Erythroblast (primary cell): ENCODE measurements at regions not wholly inside any gene's neighbourhood (a gene's known extent, or its start where the extent isn't known, plus 50 kb on each side); places are given as distances from the start of the nearest gene placed in this dataset.

ENCODE experiments used
- DNase-seq, 2 experiments: peaks; one replicate each; lab custom pipeline; 2025; lab: John Stamatoyannopoulos, UW
- GATA1 ChIP-seq: IDR thresholded peaks from 2 replicates; pipeline ENCODE4 v1.6.1; 2011; ENCODE audit warnings: low read depth, mild to moderate bottlenecking, control low read depth, low read length, moderate library complexity
- POLR2A ChIP-seq: IDR thresholded peaks from 2 replicates; pipeline ENCODE4 v1.6.1; 2011; ENCODE audit warnings: mild to moderate bottlenecking, low read length

DNA sequence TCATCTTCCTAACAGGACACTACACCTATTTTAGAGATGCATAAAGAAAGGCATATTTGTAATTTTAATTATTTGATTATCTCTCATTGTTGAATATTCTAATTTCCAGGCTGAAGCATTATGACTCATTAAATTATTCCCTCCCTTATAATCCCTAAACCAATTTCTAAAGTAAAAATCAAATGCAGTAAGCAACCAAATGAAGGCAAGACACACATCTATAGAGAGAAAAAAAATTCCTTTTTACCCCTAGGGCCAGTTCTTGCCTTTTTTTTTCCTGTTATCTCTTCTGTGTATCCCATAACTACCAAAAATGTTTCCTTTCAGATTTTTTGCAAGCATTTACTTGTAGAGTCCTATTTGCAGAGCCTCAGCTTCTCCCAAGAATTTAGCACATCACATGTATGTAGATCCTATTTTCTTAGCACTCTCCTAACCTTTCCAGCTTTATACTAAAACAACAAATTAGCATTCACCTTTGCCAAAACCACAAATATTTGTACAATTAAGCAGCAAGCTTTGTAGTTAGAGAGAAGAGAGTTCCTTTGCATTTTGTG, 177.9 kb downstream of the SATB1 start:
- no peak for DNase-seq
- TF ChIP-seq POLR2A (no peak), GATA1 (no peak)

DNA sequence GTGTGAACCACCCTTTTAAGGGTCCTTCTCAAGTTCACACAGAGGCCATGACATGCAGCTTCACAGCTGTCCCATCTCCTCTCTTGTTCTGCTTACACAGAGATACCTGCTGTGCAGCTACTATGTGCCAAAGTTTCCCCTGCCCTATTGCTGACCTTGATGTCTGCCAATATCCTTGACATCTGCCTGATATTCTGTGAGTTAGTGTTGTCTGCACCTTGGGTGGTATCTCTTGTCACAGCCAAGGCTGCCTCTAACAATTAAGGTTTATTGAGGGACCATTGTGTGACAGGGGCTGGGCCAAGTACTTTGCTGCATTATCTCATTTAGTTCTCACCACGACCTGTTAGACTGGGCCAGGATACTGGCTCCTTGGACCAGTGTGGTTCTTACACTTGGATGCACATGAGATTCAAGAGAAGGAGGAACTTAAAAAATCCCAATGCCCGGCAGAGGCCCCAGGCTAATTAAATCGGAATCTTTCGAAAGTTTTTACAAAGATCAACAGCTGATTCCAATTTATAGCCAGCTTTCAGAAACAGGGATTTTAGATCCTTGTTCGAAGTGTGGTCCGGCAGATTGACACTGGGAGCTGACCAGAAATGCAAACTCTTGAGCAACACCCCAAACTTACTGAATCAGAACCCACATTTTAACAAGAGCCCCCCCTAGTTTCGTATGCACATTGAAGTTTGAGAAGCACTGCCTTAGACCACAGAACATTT, 178.6 kb downstream of the SATB1 start:
- TF ChIP-seq POLR2A: no peak
- no peak for TF ChIP-seq GATA1
- DNase-seq: no peak

DNA sequence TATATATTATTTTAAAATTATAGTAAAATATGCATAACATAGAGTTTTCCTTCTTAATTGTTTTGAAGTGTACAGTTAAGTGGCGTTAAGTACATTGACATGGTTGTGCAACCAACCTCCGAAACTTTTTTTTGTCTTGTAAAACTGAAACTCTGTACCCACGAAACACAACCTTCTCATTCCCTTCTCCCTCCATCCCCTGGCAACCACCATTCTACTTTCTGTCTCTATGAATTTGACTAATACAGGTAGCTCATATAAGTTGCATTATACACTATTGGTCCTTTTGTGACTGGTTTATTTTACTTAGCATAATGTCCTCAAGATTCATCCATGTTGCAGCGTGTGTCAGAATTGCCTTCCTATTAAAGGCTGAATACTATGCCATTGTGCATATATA, 179.4 kb downstream of the SATB1 start:
- DNase-seq: no peak

DNA sequence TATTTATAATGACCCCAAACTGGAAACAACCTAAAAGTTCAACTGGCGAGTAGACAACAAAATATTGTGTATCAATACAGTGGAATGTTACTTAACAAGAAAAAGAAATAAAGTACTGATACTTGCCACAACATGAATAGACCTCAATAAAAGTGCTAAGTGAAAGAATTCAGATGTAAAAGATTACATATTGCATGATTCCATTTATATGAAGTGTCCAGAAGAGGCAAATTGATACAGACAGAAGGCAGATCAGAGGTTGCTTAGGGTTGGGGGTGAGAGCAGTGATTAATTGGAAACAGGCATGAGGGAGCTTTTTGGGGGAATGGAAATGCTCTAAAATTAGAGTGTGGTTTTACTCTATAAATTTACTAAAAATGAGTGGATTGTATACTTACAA, 183.3 kb downstream of the SATB1 start:
- DNase-seq: no peak
- TF ChIP-seq GATA1 (no peak), POLR2A (no peak)

More for the DNA sequence above, 179.4 kb downstream of the SATB1 start:
- TF ChIP-seq GATA1 (no peak), POLR2A (no peak)

DNA sequence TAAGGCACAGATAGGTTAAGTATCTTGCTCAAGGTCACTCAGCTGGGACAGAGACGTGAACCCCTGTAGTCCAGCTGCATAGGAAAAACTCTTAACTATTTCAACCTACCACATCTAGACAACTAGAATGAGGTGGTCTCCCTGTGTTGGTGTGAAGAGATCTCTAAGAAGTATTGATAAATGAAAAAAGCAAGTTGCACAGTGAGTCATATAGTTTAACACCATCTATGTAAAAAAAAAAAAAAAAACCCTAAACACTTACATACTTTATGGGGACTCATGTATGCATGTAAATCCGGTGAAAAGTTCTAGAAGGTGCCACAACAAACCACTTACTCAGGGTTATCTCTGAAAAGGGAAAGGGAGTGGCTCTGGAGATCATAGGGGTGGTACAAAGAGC, 185.5 kb downstream of the SATB1 start:
- no peak for DNase-seq
- no peak for TF ChIP-seq POLR2A
- TF ChIP-seq GATA1: no peak

DNA sequence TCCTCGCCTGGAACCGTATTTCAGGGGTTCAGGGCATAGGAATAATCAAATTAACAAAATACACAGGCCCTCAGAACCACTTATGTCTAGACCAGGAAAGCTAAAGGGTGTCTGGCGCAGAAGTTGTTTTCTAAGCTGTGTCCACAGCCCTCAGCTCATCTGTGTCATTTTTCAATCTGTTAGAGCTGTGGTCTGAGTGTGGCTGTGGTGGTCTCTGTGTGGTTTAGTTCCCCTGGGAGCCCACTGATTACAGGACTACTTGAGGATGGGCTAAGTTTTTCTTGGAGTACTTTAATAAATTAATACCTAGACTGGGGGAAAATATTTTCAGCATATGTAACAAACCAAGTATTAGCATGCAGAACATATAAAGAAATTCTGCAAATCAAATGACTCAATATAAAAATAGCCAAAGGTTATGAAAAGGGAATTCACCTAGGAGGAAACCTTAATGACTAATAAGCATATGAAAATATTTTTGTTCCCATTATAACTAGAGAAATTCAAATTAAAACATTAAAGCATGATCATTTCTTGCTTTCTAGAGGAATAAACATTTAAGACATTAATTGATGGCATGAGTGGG, 186.3 kb downstream of the SATB1 start:
- TF ChIP-seq GATA1 (no peak), POLR2A (no peak)
- no peak for DNase-seq

DNA sequence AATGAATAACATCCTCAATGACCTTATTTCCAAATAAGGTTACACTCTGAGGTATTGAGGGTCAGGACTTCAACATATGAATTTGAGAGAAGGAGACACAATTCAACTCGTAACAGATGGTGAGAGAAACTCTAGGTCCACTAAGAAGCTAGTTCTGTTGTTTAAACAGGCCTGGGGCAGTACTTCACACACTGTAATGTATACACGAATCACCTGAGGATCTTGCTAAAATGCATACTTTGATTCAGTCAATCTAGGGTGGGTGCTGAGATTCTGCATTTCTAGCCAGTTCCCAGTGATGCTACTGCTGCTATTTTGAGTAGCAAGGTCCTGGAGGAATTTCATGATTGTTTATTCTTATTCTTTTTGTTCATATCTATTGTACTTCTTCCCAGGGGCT, 186.8 kb downstream of the SATB1 start:
- no peak for DNase-seq
- TF ChIP-seq POLR2A: no peak
- no peak for TF ChIP-seq GATA1

DNA sequence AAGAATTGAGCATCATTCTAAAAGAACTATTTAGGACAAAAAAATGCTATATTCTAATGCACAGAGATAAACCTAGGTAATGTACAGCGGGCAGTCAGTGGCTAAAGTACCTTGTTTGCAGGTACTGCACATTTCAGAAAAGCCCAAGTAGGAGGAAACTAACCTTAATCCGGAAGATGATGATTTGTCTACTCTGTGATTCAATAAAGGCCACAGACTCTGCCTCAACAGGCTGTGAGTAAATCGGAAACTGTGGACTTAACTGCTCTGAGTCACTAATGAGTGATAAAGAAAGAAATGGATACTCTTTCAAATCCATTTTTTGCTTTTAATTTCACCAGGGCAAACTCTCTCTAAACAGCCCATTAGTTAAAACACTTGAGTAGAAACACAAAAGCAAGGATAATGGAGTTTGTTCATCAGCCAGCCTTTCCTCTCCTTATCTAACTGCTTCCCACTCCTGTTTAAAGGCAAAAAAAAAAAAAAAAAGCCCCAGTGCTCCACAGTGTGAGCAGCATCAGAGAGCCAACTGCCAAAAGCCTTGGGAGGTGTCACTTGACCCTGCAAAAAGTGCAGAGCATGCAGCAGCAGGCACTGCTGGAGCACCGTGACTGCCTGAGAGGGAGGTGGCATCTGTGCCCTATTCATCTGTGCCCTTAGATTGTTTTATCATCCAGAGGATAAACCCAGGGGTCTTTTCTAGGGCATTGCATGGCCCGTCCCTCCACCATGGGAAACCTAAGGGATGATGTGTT, 187.7 kb downstream of the SATB1 start:
- TF ChIP-seq GATA1 (no peak), POLR2A (no peak)
- DNase-seq: no peak

DNA sequence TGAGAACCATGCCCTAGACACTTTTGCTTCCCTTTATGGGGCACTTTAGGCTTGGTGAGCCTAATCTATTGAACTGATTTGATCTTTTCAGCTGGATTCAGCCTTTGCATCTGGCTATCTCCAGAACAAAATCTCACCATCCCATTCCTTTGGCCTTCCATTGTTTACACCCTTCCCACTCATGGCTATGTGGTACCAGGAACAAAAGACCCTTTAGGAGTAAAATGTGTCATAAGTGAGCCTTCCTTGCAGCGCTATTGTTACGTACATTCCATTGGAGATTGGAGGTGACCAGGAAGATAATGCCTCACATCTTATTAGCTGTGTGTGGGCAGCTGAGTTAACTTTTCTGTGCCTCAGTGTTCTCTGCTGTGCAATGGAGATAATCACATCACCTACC, 188.4 kb downstream of the SATB1 start:
- TF ChIP-seq GATA1 (no peak), POLR2A (no peak)
- DNase-seq: no peak

DNA sequence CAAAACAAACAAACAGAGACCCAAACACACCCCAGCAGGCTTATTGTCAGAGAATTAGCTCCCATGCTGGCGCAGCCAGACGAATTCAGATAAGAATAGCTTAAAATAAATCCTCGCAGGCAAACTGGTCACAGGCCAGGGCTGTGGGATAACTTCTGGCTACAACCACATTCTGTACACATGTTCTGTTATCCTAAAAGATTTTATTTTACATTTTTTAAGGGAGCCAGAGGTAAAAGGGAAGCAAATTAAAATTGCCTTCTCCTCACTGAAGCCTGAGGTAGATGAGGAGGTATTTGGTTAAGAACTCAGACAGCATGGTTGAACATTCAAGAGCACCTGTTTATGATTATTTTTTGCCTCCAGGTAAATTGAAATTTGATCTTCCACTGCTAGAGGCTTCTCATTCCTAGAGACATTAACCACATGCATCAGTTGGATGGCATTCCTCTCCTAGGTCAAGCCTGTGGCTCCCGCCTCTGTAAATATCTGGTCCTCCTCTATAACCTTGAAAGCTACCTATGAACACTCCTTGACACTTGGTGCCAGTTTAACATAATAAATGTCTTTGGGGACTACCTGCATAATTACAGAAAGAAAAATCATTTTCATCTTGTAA, 190.3 kb downstream of the SATB1 start:
- no peak for DNase-seq
- TF ChIP-seq GATA1: no peak
- TF ChIP-seq POLR2A: no peak

DNA sequence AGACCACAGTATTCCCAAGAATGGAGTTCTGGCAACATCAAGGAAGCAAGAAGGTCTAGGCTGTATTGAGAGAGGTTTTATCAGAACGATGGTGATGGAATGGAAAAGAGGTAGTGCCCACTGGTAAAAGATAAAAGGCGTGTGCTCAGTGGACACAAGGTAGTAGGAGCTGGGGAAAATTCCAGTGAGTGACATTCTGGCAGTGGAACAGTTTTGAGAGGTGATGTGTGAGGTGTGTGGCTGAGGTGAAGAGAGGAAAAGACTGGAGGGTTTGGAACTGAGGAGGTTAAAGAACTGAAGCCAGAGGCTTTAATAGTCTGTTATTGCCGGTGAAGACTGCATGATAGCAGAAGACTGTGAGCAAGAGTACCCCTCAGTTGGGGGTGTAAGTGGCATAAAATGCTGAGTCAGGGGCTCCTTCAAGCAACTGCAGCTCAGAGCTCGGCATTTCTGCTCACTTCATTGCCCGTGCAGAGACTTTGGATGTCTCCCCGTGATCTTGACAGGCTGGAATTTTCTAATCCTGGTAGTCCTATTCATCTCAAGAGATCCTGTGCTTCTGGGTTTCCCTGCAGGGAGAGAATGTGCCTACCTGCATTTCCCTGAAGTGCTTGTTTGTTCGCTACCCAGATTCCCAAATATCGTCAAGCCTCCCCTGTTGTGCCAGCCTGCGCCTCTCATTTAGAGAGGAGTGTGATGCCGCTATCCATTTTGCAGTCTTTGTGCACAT, 191.0 kb downstream of the SATB1 start:
- TF ChIP-seq GATA1 (no peak), POLR2A (no peak)
- no peak for DNase-seq

DNA sequence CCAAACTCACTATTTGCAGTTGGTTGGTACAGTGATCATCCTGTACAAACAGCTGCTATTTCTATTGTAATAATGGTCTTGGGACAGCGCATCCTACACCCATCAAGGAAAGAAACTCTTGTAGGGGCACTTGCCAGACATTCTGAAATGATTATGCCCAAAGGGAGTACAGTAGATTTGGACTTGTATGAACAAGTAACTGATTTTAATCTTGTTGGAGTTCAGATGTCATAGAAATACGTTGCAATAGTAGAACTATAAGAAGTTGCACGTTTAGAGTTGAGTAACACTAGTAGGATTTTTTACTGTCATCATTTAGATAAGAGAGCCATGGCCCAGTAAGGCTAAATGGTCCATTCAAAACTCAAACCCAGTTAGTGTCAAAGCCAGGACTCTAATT, 192.8 kb downstream of the SATB1 start:
- TF ChIP-seq POLR2A: no peak
- no peak for TF ChIP-seq GATA1
- no peak for DNase-seq

DNA sequence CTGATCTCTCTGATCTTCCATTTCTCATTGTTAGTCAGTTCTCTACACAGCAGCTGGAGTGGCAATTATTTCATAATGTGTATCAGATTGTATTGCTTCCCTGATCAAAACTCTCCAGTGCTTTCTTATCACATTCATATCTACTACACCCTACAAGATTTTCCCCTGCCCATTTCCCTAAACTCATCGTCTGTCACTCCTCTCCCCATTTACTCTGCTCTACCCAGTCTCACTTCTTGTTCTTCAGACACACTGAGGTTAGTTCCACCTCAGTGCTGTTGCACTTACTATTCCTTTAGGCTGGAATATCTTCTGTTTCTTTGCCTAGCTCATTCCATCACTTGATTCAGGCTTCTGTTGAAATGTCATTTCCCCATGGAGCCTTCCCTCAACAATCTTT, 197.1 kb downstream of the SATB1 start:
- TF ChIP-seq GATA1 (no peak), POLR2A (no peak)
- DNase-seq: no peak

DNA sequence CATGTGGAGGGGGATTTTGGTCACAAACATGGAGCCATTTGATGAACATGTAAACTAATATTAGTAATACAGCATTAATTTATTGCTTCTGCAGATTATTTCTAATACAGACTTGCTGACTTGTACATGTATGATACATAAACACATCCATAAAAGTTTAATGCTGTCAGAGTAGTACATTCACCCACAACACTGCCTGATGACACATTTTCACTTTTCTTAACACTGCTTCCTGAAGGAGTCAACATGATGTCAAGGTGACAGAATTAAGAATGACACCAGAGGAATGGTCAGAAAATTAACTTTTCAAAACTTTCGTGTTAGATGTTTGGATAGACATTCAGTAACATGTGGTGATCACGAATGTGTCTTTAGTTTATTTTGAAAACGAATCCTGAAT, 199.4 kb downstream of the SATB1 start:
- TF ChIP-seq POLR2A (no peak), GATA1 (no peak)
- no peak for DNase-seq
